ENCODE measurements at regions not wholly inside any gene's neighbourhood (a gene's known extent, or its start where the extent isn't known, plus 50 kb on each side); places are given as distances from the start of the nearest gene placed in this dataset.

DNA sequence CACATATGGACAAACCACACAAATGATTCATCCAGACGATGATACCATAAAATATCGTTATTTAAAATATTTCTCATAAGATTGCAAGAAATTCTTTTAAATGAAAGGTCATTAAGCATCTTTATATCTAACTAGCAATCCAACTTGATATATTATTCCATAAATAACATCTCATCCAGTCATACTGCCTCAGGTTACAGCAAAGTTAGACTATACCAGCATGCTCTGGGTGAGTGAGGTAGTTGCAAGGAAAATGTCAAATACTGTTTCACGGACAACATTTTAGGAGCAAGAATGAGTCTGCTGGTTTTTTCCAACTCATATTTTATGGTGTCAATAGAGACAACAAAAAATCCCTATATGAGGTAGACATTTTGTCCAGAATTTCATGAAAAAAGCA, 200.9 kb upstream of the TRPM3 start:
- TF ChIP-seq, protein P1, sequence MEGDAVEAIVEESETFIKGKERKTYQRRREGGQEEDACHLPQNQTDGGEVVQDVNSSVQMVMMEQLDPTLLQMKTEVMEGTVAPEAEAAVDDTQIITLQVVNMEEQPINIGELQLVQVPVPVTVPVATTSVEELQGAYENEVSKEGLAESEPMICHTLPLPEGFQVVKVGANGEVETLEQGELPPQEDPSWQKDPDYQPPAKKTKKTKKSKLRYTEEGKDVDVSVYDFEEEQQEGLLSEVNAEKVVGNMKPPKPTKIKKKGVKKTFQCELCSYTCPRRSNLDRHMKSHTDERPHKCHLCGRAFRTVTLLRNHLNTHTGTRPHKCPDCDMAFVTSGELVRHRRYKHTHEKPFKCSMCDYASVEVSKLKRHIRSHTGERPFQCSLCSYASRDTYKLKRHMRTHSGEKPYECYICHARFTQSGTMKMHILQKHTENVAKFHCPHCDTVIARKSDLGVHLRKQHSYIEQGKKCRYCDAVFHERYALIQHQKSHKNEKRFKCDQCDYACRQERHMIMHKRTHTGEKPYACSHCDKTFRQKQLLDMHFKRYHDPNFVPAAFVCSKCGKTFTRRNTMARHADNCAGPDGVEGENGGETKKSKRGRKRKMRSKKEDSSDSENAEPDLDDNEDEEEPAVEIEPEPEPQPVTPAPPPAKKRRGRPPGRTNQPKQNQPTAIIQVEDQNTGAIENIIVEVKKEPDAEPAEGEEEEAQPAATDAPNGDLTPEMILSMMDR (IDR thresholded peaks at IDR 0.05; ENCODE audit: low read depth, low read length, poor library complexity, severe bottlenecking) = no peak
- no peak for TF ChIP-seq EZH2phosphoT487 (IDR thresholded peaks at IDR 0.05; ENCODE audit: borderline replicate concordance, low read length)
